ENCODE measurements at regions not wholly inside any gene's neighbourhood (a gene's known extent, or its start where the extent isn't known, plus 50 kb on each side); places are given as distances from the start of the nearest gene placed in this dataset.

- Histone ChIP-seq H3K4me1 (replicated peaks in 1 of 2; ENCODE audit: control insufficient read depth in 2 of 2, insufficient read depth in 2 of 2, low read length in 2 of 2) (no peaks in the 10 kb centered on the region; a peak in 1 of 5 replicates), H2AFZ (ENCODE audit: low read depth, low read length) (no peak overlapping the region), H3K4me3 (no peak overlapping the region), H3K79me2 (ENCODE audit: control insufficient read depth, insufficient read depth, low read length) (no peaks in the 10 kb centered on the region), H3K9ac (ENCODE audit: insufficient read depth in 1 of 2, low read depth in 2 of 2, low read length in 2 of 2) (no peak overlapping the region), H3K9me3 (replicated peaks; ENCODE audit: control insufficient read depth, insufficient read depth, low read depth, low read length) (no peaks in the 10 kb centered on the region), H3K36me3 (ENCODE audit: control insufficient read depth, insufficient read depth, low read length) (no peaks in the 10 kb centered on the region), H3K27ac (ENCODE audit: extremely low read depth, low read depth, low read length) (no peak overlapping the region), H3K4me2 (ENCODE audit: insufficient read depth, low read length) (no peak overlapping the region), H4K20me1 (replicated peaks; ENCODE audit: control insufficient read depth, insufficient read depth, low read length) (no peaks in the 10 kb centered on the region), H3K27me3 (ENCODE audit: control insufficient read depth in 2 of 2, insufficient read depth in 2 of 2, low read length in 2 of 2) (no peaks in the 10 kb centered on the region), H3K9me1 (ENCODE audit: control insufficient read depth, insufficient read depth, low read length) (no peaks in the 10 kb centered on the region)
- intact Hi-C loops (cut with micrococcal nuclease) (no loop called here), in situ Hi-C loops (cut with MboI) (no loop called here)
- no TSS peak for BruUV-seq (replicated peaks)
- ChIA-PET POLR2A (no interaction called here), CTCF (ENCODE audit: low intra/inter-chr PET ratio) (no interaction called here)
- FAIRE-seq (no peak), DNase-seq (ENCODE audit: extremely low read depth in 1 of 4, low spot score in 3 of 4) (no peak), ATAC-seq (no peak)
- 18% methylated on average over 13 of the region's 13 CpGs for WGBS (ENCODE audit: insufficient coverage, low coverage, missing lambda C conversion rate)
- TF ChIP-seq ZNF175 (CRISPR knock-in tag; IDR thresholded peaks at IDR 0.05; ENCODE audit: low read depth) (no peak), THAP7 (CRISPR knock-in tag; IDR thresholded peaks at IDR 0.05) (no peak), ELK3 (CRISPR knock-in tag; IDR thresholded peaks at IDR 0.05) (no peak), ZNF133 (CRISPR knock-in tag; IDR thresholded peaks at IDR 0.05) (no peak), CC2D1A (IDR thresholded peaks at IDR 0.05) (no peak), CTCF (IDR thresholded peaks at IDR 0.05 in 2 of 3, conservative IDR thresholded peaks at IDR 0.05 in 1 of 3; ENCODE audit: insufficient read depth in 2 of 3, low read depth in 1 of 3, low read length in 3 of 3) (no peak), NFRKB (IDR thresholded peaks at IDR 0.05; ENCODE audit: low read depth) (no peak), ZZZ3 (IDR thresholded peaks at IDR 0.05) (no peak), NEUROD1 (IDR thresholded peaks at IDR 0.05; ENCODE audit: borderline replicate concordance, low read depth, low read length, partially characterized antibody) (no peak), ZSCAN29 (IDR thresholded peaks at IDR 0.05) (no peak), PHB (CRISPR knock-in tag; IDR thresholded peaks at IDR 0.05) (no peak)
These were observed 101.8 kb downstream of the MID1IP1 start for GRCh38 chrX:38902972-38903492.
